Effector CD4-positive, alpha-beta T cell (primary cell): ENCODE measurements at regions not wholly inside any gene's neighbourhood (a gene's known extent, or its start where the extent isn't known, plus 50 kb on each side); places are given as distances from the start of the nearest gene placed in this dataset.

Source experiments
- DNase-seq: peaks from one replicate; pipeline ENCODE4 v3.0.0-alpha.2; 2020

DNA sequence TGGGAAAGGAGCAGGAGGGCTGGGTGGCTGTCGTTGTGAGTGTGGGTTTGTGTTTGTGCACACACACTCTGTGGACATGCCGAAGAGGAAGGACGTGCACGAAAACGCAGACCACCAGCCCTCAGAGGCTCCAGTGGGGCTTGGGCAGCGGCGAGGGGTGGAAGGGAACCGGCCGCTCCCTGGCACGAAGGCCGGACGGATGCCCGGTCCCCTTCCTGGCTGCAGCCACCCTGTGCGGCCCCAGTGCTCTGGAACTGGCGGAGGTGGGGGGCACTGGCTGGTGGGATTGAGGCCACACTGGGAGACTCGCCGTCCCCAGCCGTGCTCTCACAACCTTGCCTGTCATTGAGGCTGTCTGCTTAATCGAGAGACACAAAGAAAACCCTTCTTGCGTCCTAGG lies 852.6 kb upstream of the SALL3 start:
- no peak for DNase-seq

DNA sequence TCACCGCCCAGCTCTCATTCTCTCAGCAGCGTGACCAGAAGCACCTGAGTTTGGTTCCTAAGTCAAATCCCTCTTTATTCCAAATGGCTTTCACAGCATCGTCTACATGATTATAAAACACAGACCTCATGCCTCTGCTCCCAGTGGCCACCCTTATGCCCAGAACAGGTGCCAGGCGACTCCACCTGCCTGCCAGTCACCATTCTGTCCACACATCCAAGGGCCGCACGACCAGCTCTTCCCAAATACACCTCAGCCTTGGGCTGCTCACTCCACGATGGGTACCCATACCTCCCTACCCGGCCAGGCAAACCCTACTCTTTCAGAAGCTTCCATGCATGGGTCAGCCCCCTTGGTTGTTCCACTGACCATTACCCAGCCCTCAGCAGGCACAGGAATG lies 851.6 kb upstream of the SALL3 start:
- no peak for DNase-seq

DNA sequence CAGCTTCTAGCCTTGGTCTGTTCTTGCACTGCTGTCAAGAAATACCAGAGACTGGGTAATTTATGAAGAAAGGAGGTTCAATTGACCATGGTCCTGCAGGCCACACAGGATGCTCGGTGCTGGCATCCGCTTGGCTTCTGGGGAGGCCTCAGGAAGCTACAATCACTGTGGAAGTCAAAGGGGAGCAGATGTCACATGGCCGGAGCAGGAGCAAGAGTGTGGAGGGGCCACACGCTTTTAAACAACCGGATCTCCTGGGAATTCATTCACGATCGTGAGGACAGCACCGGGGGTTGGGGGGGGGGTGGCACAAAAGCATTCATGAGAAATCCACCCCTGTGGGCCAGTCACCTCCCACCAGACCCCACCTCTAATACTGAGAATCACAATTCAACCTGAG lies 850.4 kb upstream of the SALL3 start:
- no peak for DNase-seq

DNA sequence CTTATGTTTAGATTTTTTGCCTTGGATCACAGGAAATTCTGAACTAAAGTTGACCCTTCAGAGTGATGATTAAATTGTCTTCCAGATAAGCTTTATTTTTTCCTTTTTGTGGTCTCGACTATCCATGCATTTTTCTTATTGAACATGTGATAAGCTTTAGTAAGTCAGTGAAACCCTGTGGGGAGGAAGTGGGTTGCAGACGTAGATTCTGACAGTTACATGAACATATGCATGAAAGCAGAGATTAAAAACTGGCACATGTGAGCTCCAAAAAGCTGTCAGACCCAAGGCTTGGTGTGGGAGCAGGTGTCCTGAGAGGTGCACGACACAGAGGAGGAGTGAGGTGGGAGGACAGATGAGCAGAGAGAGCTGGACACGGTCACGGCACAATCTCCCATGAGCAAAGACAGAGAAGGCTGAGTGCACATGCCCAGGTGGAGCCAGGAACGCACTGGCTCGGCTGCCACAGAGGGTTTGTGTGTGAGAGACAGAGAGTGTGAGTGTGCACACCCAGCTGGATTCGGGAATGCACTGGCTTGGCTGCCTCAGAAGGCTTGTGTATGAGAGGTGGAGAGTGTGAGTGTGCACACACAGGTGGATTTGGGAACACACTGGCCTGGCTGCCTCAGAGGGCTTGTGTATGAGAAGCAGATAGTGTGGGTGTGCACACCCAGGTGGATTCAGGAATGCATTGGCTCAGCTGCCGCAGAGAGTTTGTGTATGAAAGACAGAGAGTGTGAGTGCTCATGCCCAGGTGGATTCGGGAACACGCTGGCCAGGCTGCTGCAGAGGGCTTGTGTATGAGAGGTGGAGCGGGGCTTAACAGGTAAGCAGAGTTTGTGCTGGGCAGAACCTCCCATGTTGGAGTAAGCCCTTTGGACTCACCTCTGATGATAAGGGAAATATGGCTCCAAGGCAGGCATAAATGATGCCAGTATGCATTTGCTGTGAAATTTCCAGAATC lies 849.1 kb upstream of the SALL3 start:
- DNase-seq: no peak

DNA sequence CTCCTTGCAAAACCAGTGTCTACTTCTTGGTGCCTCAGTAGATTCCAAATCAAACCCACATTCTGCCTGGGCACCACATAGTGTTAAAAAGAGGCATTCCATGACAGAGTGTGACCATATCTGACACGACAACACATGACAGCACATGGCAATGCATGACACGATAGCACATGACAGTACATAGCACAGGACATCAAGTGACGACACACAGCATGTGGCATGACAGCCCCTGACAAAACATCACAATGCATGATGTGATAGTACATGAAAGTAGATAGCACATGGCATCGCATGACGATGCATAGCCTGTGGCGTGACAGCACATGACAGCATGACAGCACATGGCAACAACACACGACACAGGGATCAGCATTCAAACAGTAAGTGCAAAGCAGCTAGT lies 845.9 kb upstream of the SALL3 start:
- DNase-seq: no peak

DNA sequence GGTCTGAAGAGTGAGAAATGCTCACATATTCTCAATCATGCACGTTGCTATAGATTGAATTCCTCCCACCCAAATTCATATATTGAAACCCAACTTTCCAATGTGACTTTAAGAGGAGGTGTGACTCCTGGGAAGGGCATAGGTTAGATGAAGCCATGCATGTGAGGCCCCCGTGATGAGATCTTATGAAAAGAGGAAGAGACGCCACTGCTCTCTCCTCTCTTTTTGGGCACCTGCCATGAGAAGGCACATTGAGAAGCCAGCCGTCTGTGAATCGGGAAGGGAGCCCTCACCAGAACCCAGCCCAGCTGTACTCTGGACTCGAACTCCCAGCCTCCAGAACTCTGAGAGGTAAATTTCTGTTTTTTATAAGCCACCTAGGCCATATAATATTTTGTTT lies 842.6 kb upstream of the SALL3 start:
- DNase-seq: no peak

DNA sequence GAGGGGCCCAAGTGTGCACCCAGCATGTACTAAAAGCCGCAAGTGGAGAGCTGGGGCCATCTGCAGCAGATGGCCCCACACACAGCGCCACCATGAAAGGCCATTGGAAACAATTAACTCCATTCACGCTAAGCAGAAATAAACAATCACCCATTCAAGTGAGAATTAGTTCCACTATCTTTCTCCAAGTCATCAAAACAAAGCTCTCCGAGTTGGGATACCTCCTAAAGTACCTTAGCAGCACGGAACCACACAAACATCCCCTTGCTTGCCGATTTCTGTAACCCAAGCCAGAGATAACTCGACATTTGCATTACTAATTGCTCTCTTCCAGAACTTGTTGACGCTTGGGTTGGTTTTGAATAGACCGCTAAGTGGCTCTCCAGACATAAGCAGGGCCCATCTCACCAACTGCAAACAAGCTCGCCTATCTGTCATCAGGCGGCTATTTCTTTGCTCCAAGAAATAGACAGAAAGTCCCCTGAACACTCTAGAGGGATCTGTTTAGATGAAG lies 840.6 kb upstream of the SALL3 start:
- DNase-seq: no peak

DNA sequence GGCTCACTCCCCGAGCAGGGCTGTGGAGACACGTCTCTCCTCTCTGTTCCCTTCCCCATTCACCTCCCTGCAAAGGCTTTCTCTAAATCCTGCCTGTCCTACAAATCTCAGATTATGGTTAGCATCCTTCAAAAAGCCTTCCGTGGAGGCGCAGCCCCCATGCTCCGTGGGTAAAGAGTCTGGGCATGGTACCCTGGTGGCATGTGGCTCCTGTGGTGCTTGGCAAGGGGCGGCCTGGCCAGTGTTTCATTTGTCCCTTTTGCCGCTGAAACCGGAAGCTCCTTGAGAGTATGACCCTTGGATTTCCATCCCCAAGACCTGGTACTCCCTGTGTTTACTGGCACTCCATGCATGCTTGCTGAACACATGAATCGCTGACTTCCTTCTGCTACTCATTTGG lies 839.3 kb upstream of the SALL3 start:
- DNase-seq: no peak

DNA sequence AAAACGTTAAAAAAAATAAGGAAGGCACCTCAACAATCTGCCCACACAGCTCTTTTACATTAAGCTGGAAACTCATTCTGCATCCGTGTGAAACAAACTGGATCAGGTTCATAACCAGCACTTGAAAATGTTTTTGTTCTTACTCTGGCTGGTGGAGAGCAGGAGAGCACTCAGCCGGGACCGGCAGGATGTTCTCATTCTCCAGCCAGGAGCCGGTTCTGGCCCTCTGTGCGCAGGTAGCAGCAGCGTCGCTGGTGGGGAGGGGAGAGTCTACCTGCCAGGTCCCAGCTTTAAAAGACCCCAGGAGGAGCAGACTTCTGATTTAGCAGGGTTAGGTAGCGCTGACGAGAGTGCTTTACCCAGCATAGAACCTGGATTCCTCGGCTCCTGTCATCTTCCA lies 834.9 kb upstream of the SALL3 start:
- no peak for DNase-seq

DNA sequence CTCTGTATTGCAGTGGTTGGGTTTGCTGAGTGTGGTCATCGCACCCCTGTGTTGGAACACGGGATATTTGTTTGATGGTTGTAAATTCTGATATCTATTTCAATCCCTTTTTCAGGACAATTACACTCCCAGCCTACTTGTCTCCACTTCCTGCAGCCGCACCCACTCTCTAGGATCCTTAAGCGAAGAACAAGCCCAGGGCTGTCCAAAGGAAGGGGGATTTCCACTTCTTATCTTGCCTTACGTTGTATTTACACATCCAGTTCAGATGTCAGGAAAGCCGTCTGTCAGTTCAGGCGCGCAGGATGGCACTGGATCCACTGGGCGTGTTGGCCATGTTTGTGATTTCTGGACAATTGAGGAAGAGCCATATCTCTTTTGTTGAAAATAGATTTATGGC lies 834.5 kb upstream of the SALL3 start:
- no peak for DNase-seq

DNA sequence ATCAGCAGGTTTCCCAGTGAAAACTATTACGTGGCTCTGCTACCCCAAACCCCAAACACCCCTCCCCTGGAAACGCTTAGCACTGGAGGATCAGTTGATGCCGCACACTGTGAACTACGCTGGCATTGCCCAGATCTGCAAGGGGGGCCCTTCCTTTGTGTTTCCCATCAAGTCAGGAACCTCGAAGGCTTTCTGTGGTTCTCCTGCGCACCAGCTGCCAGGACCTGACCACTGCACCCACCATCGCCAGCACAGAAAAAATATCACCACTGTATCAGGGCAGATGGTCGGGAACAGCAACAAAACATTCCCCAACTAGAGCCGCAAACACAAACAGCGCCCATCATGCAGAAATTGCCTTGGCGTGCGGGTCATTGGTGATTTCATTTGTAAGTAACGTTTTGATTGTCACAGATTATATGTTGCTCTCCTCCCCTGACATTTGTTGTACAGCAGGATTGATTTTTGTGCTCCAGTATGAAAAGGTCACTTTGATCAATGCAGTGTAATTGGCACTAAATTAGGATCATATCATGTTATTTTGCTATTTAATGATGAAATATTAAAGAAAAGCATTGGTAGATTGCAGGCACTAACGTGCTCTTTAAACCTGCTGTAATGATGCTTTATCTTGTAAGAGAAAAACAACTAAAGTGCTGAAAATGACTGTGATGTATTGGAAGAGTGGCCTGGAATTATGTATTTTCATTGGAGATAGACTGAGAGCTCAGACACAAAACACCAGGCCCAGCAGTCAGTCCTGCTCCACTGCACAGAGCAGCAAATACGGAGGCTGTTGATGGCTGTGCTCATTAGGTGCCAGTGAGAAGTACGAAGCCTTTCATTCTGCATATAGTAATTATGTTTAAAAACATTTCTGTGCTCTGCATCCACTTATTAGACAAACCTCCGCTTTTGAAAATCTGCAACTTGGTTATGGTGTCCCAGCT lies 833.2 kb upstream of the SALL3 start:
- DNase-seq: no peak

DNA sequence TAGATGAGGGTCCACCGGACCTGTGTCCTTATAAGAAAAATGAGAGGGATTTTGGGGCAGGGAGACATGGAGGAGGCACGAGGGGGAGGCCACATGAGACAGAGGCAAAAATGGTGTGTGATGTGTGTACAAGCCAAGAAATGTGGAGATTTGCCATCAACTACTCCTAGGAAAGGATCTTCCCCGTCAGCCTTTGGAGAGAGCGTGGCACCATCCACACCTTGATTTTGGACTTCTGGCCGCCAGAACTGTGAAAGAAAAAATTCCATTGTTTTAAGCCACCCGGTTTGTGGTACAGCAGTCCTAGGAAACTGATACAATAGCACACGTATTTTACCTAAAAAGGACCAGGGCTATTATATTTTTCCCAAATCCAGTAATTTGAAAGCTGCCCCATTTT lies 829.0 kb upstream of the SALL3 start:
- DNase-seq: no peak

DNA sequence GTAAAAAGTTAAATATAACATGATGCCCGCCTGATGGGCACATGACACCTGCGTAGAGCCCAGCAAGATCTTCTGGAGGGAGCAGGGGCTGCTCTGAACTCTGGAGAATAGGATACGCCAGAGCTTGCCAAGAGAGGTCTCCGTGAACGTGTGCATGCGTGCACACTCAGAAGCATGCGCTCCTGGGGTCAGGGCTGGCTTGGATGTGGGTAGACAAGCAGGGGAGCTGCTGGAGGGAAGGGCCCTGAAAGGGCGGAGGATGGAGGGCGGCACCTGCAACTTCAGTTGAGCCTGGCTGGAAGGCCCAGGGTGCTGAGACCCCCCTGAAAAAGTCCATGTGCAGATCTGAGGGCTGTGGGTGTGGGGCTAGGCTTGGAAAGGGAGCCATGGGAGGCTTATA lies 828.4 kb upstream of the SALL3 start:
- no peak for DNase-seq

DNA sequence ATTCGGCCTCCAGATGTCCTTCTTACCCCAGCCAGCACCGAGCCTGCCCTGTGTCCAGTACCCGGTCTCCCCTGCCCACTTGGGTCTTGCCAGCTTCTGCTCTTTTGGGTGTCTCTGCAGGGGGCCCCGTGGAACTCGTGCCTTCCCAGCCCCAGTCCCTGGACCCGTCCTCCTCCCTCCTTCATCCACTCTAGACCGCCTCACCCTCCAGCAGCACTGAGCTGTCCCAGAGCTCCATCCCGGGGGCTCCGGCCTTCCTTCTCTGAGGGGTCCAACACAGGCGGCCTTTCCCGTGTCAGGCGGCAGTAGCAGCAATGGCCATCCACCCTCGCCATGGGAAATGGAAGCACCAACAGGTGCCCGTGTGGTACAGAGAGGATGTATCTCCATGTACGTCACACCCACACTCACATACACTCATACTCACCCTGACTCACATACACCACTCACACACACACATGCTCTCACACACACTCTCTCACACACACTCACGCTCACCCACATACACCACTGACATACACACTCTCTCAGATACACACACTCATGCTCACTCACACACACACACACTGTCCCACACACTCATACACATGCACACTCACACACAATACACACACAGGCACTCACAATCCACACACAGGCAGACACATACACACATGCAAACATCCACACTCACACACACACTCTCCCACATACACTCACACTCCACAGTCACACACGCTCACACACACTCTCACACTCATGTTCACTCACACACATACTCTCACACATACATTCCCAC lies 827.5 kb upstream of the SALL3 start:
- DNase-seq: no peak

DNA sequence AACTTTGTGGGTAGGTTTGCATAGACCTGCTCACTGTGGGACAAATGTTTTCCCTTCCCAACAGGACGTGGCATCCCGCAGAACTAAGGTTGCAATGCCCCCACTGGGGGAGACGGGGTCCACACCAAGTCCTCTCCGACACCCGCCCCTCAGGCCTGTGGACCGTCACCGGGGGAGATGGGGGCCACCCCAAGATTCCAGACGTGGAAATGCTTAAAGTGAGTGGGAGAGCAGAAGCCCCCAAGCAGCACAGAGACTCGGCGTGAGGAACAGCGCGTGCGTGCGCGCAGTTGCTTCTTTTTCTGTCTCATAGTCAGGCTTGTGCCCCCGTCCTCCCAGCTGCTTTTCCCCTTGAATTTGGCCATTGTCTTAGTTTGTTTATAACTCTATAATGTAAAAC lies 826.3 kb upstream of the SALL3 start:
- DNase-seq: no peak

DNA sequence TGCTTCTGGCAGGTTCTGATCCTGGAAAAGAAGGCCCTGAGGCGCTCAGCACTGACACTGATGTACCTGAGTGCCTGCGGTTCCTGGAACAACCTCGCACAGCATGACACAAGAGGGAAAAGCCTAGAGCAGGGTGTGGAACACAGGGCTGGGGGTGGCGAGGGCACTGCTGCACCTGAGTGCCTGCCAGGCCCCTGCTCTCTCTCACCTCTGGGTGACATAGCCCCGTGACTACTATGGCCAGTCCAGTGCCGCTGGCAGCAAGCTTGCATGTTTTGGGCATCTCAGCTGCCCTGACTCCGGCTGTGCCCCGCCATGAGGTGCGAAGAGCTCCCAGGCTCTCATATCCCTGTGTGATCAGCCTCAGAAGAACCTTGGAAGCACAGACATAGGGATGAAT lies 825.2 kb upstream of the SALL3 start:
- DNase-seq: no peak

DNA sequence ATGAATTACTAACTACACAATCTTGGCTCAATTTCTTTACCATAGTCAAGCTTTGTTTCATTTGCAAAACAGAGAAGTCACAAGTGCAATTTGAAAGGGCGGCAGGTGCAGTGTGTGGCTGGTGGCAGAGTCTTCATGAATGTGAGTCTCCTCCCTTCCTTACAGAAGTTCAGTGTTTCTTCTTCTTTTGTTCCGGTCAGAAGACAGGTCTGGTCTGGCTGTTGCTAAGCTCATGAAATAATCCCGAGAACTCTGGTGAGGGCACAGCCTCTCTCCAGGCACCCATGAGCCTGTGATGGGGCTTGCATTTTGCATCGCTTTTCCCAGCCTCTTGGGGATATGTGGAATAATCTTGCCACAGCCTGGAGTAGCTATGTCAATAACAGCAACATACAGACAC lies 824.8 kb upstream of the SALL3 start:
- no peak for DNase-seq

DNA sequence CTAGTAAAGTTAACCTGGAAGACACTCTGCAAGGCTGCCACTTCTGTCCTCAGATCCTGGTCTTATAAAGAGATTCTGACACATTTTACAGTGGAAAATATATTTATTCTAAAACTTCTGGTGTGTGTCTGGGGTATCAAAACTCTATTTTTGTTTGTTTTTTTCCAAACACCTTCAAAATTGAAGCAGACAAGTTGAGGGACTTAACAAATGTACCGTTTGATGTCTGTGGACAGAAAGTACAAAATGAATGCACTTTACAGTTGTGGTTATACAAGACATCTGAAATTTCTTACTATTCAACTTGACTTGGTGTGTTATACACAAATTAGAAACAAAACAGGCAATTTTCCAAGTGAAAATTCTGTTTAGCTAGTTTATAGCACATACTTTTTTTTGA lies 823.2 kb upstream of the SALL3 start:
- DNase-seq: no peak

DNA sequence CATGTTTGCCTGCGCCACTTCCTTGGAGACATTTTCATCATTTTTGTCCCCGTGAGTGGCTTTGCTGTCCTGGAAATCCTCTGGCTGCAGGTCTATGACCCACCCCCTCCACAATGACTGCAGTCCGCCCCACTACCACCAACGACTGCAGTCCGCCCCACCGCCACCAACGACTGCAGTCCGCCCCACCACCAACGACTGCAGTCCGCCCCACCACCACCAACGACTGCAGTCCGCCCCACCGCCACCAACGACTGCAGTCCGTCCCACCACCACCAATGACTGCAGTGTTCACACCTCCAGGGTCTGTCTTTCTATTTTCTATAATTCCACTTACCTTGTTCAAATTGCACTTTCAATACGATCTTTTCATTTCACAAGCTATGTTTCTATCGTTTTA lies 820.7 kb upstream of the SALL3 start:
- no peak for DNase-seq

DNA sequence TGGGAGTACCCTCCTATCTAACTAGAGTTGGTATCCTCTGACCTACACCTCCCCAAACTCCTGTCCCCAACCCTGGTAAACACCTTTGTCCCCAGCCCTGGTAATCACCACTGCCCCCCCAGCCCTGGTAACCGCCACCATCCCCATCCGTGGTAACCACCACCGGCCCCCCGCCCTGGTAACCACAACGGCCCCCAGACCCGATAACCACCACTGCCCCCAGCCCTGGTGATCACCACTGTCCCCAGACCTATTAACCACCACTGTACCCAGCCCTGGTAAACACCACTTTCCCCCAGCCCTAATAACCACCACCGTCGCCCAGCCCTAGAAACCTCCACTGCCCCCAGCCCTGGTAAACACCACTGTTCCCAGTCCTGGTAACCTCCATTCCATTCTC lies 820.2 kb upstream of the SALL3 start:
- no peak for DNase-seq

DNA sequence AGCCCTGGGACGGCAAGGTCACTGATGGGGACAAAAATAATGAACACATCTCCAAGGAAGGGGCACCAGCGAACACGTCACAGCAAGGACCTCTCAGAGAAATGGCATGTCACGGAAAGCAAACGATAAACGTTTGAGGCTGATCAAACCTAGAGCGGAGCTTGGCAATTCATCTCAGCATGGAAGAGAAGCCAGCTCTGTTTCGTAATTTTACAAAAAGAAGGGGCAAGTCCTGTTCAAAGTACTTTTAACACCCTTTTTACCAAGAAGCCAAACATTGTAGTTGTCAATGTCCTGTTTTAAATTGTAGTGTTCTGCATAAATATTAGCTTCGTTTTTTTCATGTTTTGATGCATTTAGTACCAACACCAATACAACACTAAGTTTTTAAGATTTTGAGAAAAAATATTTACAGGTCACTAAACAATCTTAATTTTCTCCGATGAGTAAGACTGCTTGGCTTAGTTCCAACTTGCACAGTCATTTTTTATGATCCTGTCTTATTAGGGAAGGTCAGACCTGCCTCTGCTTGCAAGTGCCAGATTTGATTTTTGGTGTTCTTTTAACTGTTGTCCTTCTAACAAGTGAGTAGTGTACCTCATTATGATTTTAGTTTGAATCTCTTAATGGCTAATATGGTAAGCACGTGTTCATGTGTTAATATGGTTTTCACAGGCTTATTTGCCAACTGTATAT lies 818.5 kb upstream of the SALL3 start:
- DNase-seq: no peak

DNA sequence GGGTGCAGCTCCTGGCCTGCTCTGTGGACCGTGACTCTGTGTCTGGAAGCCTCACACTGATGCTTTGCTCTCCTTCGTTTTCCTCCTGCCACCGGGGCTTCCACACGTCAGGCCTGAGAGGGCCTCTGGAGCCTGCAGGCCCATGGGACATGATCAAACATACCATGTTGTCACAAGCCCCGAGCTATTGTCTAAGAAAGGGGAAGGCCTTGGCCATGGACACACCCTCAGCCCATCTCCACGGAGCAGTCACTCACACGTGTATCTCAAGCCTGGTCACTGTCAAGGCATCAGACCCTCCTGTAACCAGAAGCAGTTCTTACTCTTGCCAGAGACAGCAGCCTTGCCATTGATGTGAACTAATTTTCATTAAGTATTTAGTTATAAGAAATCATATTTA lies 814.1 kb upstream of the SALL3 start:
- DNase-seq: no peak
